Progenitor cell of endocrine pancreas (in vitro differentiated cells): ENCODE measurements at regions not wholly inside any gene's neighbourhood (a gene's known extent, or its start where the extent isn't known, plus 50 kb on each side); places are given as distances from the start of the nearest gene placed in this dataset.

Experiments used
- DNase-seq: peaks from one replicate; pipeline ENCODE4 v3.0.0; 2021; ENCODE audit warnings: low spot score; ENCODE audit not compliant: unreplicated experiment
- H3K27ac Mint-ChIP-seq: 2 replicates; pipeline ENCODE4 v1.8.0; 2021; ENCODE audit warnings: mild to moderate bottlenecking, moderate library complexity, mixed read lengths
- H3K27me3 Mint-ChIP-seq: 2 replicates; pipeline ENCODE4 v1.8.0; 2021; ENCODE audit warnings: mixed read lengths
- H3K36me3 Mint-ChIP-seq: 2 replicates; pipeline ENCODE4 v1.8.0; 2022; ENCODE audit warnings: mixed read lengths; ENCODE audit not compliant: insufficient read depth
- H3K4me1 Mint-ChIP-seq: 2 replicates; pipeline ENCODE4 v1.8.0; 2021; ENCODE audit warnings: low read depth, mixed read lengths
- H3K4me3 Mint-ChIP-seq: 2 replicates; pipeline ENCODE4 v1.8.0; 2021; ENCODE audit warnings: low read depth, mild to moderate bottlenecking, moderate library complexity, mixed read lengths
- H3K9me3 Mint-ChIP-seq: 2 replicates; pipeline ENCODE4 v1.8.0; 2021; ENCODE audit warnings: low read depth, mixed read lengths
- CTCF ChIP-seq: fragments of 200-600 bp; sonication (generic); IDR thresholded peaks from one replicate; pipeline ENCODE4 v1.5.0; 2021; ENCODE audit warnings: antibody characterized with exemption, mild to moderate bottlenecking; ENCODE audit not compliant: unreplicated experiment

- H3K9me3 Mint-ChIP-seq, result no peaks in the 10 kb centered on the region
- H3K27ac Mint-ChIP-seq, result no peak overlapping the region
- no peaks in the 10 kb centered on the region for H3K4me1 Mint-ChIP-seq
- H3K27me3 Mint-ChIP-seq, result peaks cover 4% of the 10 kb centered on the region
- no peaks in the 10 kb centered on the region for H3K36me3 Mint-ChIP-seq
- no peak overlapping the region for H3K4me3 Mint-ChIP-seq
- DNase-seq, result no peak
- no peak for TF ChIP-seq CTCF
Measured at GRCh38 chr10:33570495-33570894, 236.0 kb upstream of the NRP1 start.

- H3K4me3 Mint-ChIP-seq, result no peak overlapping the region
- H3K27me3 Mint-ChIP-seq, result peaks cover 4% of the 10 kb centered on the region
- no peaks in the 10 kb centered on the region for H3K4me1 Mint-ChIP-seq
- H3K27ac Mint-ChIP-seq, result no peak overlapping the region
- H3K36me3 Mint-ChIP-seq, result no peaks in the 10 kb centered on the region
- H3K9me3 Mint-ChIP-seq, result no peaks in the 10 kb centered on the region
- DNase-seq, result no peak
- TF ChIP-seq CTCF, result no peak
Measured at GRCh38 chr10:33569702-33570101, 235.2 kb upstream of the NRP1 start.

- Mint-ChIP-seq H3K36me3 (no peaks in the 10 kb centered on the region), H3K27ac (no peak overlapping the region), H3K4me1 (no peaks in the 10 kb centered on the region), H3K27me3 (peaks cover 2% of the 10 kb centered on the region), H3K9me3 (no peaks in the 10 kb centered on the region), H3K4me3 (no peak overlapping the region)
- no peak for TF ChIP-seq CTCF
- no peak for DNase-seq
Measured at GRCh38 chr10:33566426-33566825, 232.0 kb upstream of the NRP1 start.

DNA sequence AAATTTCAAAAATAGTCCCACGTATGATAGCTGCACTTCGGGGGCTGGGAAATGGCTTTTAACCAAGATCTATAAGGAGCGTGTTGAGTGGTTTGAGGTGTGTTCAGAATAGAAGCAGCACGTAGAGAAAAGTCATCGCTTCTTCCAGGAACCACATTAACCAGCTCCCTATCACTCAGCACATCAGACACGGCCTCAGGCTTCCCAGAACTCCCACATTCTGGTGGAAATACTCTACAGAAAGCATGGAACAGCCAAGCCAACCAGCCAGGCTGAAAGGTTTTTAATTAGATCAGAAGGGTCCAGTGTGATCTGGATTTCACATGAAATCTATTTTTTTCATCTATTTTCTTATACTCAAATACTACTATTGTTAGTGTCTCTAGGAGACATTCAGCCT, 231.5 kb upstream of the NRP1 start:
- Mint-ChIP-seq H3K4me1 (no peaks in the 10 kb centered on the region), H3K27ac (no peak overlapping the region), H3K36me3 (no peaks in the 10 kb centered on the region), H3K4me3 (no peak overlapping the region), H3K27me3 (peaks cover 2% of the 10 kb centered on the region), H3K9me3 (no peaks in the 10 kb centered on the region)
- TF ChIP-seq CTCF, result no peak
- DNase-seq, result no peak

GRCh38 chr10:33565231-33565630, 230.8 kb upstream of the NRP1 start:
- no peak for DNase-seq
- TF ChIP-seq CTCF, result no peak
- H3K36me3 Mint-ChIP-seq, result no peaks in the 10 kb centered on the region
- no peaks in the 10 kb centered on the region for H3K9me3 Mint-ChIP-seq
- no peaks in the 10 kb centered on the region for H3K4me1 Mint-ChIP-seq
- no peak overlapping the region for H3K4me3 Mint-ChIP-seq
- no peak overlapping the region for H3K27ac Mint-ChIP-seq
- peaks cover 2% of the 10 kb centered on the region for H3K27me3 Mint-ChIP-seq
